ENCODE measurements at regions not wholly inside any gene's neighbourhood (a gene's known extent, or its start where the extent isn't known, plus 50 kb on each side); places are given as distances from the start of the nearest gene placed in this dataset.

GRCh38 chr5:57007344-57007743 lies 55.4 kb upstream of the MIER3 start:
- TF ChIP-seq, protein P1, sequence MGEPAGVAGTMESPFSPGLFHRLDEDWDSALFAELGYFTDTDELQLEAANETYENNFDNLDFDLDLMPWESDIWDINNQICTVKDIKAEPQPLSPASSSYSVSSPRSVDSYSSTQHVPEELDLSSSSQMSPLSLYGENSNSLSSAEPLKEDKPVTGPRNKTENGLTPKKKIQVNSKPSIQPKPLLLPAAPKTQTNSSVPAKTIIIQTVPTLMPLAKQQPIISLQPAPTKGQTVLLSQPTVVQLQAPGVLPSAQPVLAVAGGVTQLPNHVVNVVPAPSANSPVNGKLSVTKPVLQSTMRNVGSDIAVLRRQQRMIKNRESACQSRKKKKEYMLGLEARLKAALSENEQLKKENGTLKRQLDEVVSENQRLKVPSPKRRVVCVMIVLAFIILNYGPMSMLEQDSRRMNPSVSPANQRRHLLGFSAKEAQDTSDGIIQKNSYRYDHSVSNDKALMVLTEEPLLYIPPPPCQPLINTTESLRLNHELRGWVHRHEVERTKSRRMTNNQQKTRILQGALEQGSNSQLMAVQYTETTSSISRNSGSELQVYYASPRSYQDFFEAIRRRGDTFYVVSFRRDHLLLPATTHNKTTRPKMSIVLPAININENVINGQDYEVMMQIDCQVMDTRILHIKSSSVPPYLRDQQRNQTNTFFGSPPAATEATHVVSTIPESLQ (CRISPR knock-in tag; IDR thresholded peaks at IDR 0.05) = no peak
- no peak for TF ChIP-seq NFE2L1 (CRISPR knock-in tag; IDR thresholded peaks at IDR 0.05)
- TF ChIP-seq MLX (CRISPR knock-in tag; IDR thresholded peaks at IDR 0.05) = no peak
- TF ChIP-seq MYBL2 (CRISPR knock-in tag; IDR thresholded peaks at IDR 0.05) = no peak
- Mint-ChIP-seq H3K4me3 (no peak overlapping the region), H3K27me3 (ENCODE audit: low read depth) (no peaks in the 10 kb centered on the region), H3K27ac (no peak overlapping the region), H3K4me1 (peaks cover 3% of the 10 kb centered on the region), H3K9me3 (peaks cover 5% of the 10 kb centered on the region; the same call in 1 of the 2 replicates), H3K36me3 (no peaks in the 10 kb centered on the region)
- ATAC-seq = no peak
- CTCF ChIA-PET = no interaction called here
- DNase-seq (ENCODE audit: low spot score) = no peak
- POLR2A ChIA-PET = no interaction called here

GRCh38 chr5:57009811-57010210 lies 57.9 kb upstream of the MIER3 start:
- POLR2A ChIA-PET = no interaction called here
- CTCF ChIA-PET = no interaction called here
- Mint-ChIP-seq H3K4me1 (peaks cover 16% of the 10 kb centered on the region), H3K9me3 (peaks cover 8% of the 10 kb centered on the region), H3K4me3 (no peak overlapping the region), H3K36me3 (no peaks in the 10 kb centered on the region), H3K27ac (no peak overlapping the region), H3K27me3 (ENCODE audit: low read depth) (no peaks in the 10 kb centered on the region)
- no peak for ATAC-seq
- no peak for DNase-seq (ENCODE audit: low spot score)
- TF ChIP-seq TEAD4 (CRISPR knock-in tag; IDR thresholded peaks at IDR 0.05) (no peak), IRF2 (CRISPR knock-in tag; IDR thresholded peaks at IDR 0.05; ENCODE audit: borderline replicate concordance, low read depth) (no peak), PRRX2 (CRISPR knock-in tag; IDR thresholded peaks at IDR 0.05) (no peak), TCF7 (CRISPR knock-in tag; IDR thresholded peaks at IDR 0.05; ENCODE audit: low read depth) (no peak), GRHL2 (CRISPR knock-in tag; IDR thresholded peaks at IDR 0.05; ENCODE audit: insufficient replicate concordance, severe bottlenecking) (no peak), ZNF232 (CRISPR knock-in tag; IDR thresholded peaks at IDR 0.05) (no peak), GABPB1 (CRISPR knock-in tag; IDR thresholded peaks at IDR 0.05) (no peak), NFATC4 (CRISPR knock-in tag; IDR thresholded peaks at IDR 0.05) (no peak), JUN (CRISPR knock-in tag; IDR thresholded peaks at IDR 0.05) (no peak), ATF3 (CRISPR knock-in tag; conservative IDR thresholded peaks at IDR 0.05) (no peak)
- TF ChIP-seq, protein P2, sequence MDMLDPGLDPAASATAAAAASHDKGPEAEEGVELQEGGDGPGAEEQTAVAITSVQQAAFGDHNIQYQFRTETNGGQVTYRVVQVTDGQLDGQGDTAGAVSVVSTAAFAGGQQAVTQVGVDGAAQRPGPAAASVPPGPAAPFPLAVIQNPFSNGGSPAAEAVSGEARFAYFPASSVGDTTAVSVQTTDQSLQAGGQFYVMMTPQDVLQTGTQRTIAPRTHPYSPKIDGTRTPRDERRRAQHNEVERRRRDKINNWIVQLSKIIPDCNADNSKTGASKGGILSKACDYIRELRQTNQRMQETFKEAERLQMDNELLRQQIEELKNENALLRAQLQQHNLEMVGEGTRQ (CRISPR knock-in tag; IDR thresholded peaks at IDR 0.05) = no peak
- TF ChIP-seq, protein P3, sequence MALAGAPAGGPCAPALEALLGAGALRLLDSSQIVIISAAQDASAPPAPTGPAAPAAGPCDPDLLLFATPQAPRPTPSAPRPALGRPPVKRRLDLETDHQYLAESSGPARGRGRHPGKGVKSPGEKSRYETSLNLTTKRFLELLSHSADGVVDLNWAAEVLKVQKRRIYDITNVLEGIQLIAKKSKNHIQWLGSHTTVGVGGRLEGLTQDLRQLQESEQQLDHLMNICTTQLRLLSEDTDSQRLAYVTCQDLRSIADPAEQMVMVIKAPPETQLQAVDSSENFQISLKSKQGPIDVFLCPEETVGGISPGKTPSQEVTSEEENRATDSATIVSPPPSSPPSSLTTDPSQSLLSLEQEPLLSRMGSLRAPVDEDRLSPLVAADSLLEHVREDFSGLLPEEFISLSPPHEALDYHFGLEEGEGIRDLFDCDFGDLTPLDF (CRISPR knock-in tag; IDR thresholded peaks at IDR 0.05) = no peak
- TF ChIP-seq, protein P4, sequence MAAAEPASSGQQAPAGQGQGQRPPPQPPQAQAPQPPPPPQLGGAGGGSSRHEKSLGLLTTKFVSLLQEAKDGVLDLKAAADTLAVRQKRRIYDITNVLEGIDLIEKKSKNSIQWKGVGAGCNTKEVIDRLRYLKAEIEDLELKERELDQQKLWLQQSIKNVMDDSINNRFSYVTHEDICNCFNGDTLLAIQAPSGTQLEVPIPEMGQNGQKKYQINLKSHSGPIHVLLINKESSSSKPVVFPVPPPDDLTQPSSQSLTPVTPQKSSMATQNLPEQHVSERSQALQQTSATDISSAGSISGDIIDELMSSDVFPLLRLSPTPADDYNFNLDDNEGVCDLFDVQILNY (CRISPR knock-in tag; IDR thresholded peaks at IDR 0.05) = no peak
- TF ChIP-seq, protein P5, sequence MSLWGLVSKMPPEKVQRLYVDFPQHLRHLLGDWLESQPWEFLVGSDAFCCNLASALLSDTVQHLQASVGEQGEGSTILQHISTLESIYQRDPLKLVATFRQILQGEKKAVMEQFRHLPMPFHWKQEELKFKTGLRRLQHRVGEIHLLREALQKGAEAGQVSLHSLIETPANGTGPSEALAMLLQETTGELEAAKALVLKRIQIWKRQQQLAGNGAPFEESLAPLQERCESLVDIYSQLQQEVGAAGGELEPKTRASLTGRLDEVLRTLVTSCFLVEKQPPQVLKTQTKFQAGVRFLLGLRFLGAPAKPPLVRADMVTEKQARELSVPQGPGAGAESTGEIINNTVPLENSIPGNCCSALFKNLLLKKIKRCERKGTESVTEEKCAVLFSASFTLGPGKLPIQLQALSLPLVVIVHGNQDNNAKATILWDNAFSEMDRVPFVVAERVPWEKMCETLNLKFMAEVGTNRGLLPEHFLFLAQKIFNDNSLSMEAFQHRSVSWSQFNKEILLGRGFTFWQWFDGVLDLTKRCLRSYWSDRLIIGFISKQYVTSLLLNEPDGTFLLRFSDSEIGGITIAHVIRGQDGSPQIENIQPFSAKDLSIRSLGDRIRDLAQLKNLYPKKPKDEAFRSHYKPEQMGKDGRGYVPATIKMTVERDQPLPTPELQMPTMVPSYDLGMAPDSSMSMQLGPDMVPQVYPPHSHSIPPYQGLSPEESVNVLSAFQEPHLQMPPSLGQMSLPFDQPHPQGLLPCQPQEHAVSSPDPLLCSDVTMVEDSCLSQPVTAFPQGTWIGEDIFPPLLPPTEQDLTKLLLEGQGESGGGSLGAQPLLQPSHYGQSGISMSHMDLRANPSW (CRISPR knock-in tag; conservative IDR thresholded peaks at IDR 0.05; ENCODE audit: low read depth) = no peak

All from WTC11 (cell line).